Stimulated activated CD8-positive, alpha-beta memory T cell treated with anti-CD3 and anti-CD28 coated beads, Interleukin-2, amount 100 ng/mL, for 1 hour (primary cell): ENCODE measurements at regions not wholly inside any gene's neighbourhood (a gene's known extent, or its start where the extent isn't known, plus 50 kb on each side); places are given as distances from the start of the nearest gene placed in this dataset.

ENCODE experiments used
- DNase-seq, 2 donors: peaks; one replicate each; pipeline ENCODE4 v3.0.0-alpha.2; 2020; ENCODE audit warnings: low read depth in 2 of 2

DNA sequence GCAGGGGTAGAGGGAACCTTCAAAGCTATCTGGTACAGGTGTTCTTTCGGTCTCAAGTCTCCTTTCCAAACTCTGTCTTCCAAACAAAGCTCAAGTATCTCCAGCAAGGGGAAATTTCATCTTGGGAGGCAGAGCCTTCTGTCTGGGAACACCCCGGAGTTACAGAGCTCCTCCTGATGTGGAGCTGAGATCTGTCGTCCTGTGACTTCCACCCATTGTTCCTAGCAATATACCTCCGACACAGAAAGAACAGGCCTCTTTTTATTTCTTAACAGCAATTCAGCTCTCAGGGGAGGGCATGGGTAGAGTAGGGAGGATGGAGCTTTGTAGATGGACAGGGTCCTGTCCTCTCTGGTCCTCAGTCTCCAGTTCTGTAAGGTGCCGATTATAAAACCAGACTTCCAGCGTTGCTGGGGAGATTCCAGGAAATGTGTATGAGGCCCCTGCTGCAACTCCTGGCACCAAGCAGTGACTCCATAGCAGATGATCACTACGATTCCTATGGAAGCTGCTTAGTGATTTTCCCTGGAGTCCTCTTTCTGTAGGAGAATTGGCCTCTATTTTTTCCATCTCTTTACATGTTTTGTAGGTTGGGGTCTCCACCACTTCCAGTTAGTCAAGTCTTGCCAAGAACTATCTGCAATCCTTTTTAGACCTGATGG is 56.0 kb upstream of the ARGLU1 start:
- no peak for DNase-seq

DNA sequence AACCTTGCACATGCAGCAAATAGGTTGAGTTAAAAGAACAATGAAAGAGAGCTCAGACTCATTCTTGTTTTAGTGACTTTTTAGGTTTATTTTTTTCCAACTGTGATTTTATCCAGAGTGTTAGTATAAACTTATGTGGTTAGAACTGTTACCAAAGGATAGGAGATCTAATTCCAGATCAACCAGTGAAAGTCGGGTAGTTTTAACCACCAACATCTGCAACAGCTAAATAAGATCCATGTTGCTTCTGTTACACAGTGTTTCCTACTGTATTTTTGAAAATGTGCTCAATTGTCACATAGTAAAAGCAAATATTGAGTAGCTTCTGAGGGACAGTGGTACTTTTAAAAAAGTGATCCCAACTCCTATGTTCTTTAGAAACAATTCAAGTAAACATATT is 53.9 kb upstream of the ARGLU1 start:
- no peak for DNase-seq

DNA sequence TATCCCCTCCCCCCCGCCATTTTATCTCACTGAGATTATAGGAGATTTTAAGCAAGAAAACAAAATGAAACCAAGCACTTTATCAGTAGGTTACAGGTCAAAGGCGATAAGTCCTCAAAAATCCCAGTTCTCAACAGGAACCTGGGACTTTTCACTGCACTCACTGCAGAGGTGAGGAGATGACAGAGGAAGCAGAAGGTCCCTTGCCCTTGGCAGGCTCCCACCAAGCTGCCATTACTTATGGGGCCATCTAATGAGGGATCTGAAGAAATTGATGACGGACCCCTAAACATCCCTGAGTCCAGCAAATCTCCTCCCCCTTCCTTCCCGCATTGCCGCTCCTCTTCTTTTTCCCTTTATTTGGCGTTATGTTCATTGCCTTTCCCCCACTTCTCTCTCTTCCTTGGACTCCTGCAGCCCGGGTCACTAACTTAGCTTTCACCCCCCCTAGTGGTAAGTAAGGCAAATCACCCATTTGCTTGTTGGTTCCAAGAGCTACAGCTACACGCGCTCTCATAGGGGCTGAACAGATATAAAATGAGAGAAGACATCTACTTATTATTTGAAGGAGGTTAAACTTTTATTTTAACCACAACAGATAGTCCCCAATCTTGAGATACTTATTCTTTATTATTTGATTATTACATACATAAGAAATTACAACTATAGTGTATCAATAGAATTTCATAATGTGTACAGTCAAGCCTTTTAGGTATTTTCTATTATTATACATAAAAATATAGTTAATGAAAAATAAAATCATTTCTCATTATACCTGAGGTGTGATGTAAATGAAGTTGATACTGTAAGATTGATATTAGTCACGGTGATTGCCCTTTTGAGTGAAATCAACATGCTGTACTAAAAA is 52.0 kb upstream of the ARGLU1 start:
- no peak for DNase-seq
